Natural killer cell treated with Interleukin-12 subunit alpha and Interleukin-12 subunit beta and Interleukin-15 and Interleukin-18, amount 100 ng/mL, for 72 hours (primary cell): ENCODE measurements at regions not wholly inside any gene's neighbourhood (a gene's known extent, or its start where the extent isn't known, plus 50 kb on each side); places are given as distances from the start of the nearest gene placed in this dataset.

ENCODE experiments used
- ATAC-seq, 2 donors: fragments of 150-1000 bp; cut with Tn5 transposase in 1 of 2; sonication (Bioruptor Pico), chemical (Tn5 transposase) in 1 of 2; 2 replicates each; pipeline ENCODE4 v1.10.0; 2021
- DNase-seq: peaks from one replicate; pipeline ENCODE4 v3.0.0; 2022; ENCODE audit warnings: low spot score
- H3K27ac Mint-ChIP-seq, 2 donors: 1 replicate in 1 of 2; 2 replicates in 1 of 2; pipeline ENCODE4 v1.8.0; 2022; ENCODE audit warnings: mixed read lengths in 2 of 2, mild to moderate bottlenecking in 1 of 2, moderate library complexity in 1 of 2
- H3K27me3 Mint-ChIP-seq, 2 donors: 1 replicate in 1 of 2; 2 replicates in 1 of 2; pipeline ENCODE4 v1.8.0; 2022; ENCODE audit warnings: mixed read lengths in 2 of 2
- H3K36me3 Mint-ChIP-seq: one replicate; pipeline ENCODE4 v1.8.0; 2022; ENCODE audit warnings: mixed read lengths
- H3K4me1 Mint-ChIP-seq, 2 donors: 1 replicate in 1 of 2; 2 replicates in 1 of 2; pipeline ENCODE4 v1.8.0; 2022; ENCODE audit warnings: low read depth in 2 of 2, mixed read lengths in 2 of 2, mild to moderate bottlenecking in 1 of 2
- H3K4me3 Mint-ChIP-seq: one replicate; pipeline ENCODE4 v1.8.0; 2022; ENCODE audit warnings: mixed read lengths
- H3K9me3 Mint-ChIP-seq: 2 replicates; pipeline ENCODE4 v1.8.0; 2022; ENCODE audit warnings: mixed read lengths

GRCh38 chr14:41389355-41389754 is 217.3 kb upstream of the LRFN5 start:
- no peaks in the 10 kb centered on the region for H3K4me1 Mint-ChIP-seq
- H3K27ac Mint-ChIP-seq: no peak overlapping the region
- DNase-seq (no peak), ATAC-seq (no peak)
- H3K36me3 Mint-ChIP-seq: no peaks in the 10 kb centered on the region
- H3K9me3 Mint-ChIP-seq: peaks cover 5% of the 10 kb centered on the region
- no peak overlapping the region for H3K4me3 Mint-ChIP-seq
- no peaks in the 10 kb centered on the region for H3K27me3 Mint-ChIP-seq

- Mint-ChIP-seq H3K27me3 (no peaks in the 10 kb centered on the region), H3K4me1 (no peaks in the 10 kb centered on the region), H3K27ac (no peak overlapping the region), H3K36me3 (no peaks in the 10 kb centered on the region), H3K9me3 (peaks cover 4% of the 10 kb centered on the region), H3K4me3 (no peak overlapping the region)
- DNase-seq: no peak
- no peak for ATAC-seq
Measured at GRCh38 chr14:41385797-41386196, 220.9 kb upstream of the LRFN5 start.

DNA sequence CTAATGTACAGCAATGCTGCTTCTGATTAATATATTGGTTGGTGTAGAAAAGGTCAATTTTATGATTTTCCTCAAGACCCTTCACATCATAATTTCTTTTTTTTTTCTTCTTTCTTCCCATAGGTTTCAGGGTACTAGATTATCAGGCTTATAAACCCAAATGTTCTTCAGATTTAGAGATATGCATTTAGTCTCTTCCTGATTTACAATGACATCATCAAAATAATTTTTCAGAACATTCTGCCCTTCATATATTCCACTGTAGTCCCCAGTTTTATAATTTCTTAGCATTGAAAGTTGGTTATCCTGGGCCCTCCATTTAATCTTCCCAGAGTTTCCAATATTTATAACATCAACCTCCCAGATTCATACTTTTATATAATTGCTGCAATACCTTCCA is 226.7 kb upstream of the LRFN5 start:
- H3K9me3 Mint-ChIP-seq: peaks cover 3% of the 10 kb centered on the region
- no peak overlapping the region for H3K27ac Mint-ChIP-seq
- DNase-seq (no peak), ATAC-seq (no peak)
- no peak overlapping the region for H3K4me3 Mint-ChIP-seq
- H3K4me1 Mint-ChIP-seq: no peaks in the 10 kb centered on the region
- H3K36me3 Mint-ChIP-seq: no peaks in the 10 kb centered on the region
- H3K27me3 Mint-ChIP-seq: no peaks in the 10 kb centered on the region

DNA sequence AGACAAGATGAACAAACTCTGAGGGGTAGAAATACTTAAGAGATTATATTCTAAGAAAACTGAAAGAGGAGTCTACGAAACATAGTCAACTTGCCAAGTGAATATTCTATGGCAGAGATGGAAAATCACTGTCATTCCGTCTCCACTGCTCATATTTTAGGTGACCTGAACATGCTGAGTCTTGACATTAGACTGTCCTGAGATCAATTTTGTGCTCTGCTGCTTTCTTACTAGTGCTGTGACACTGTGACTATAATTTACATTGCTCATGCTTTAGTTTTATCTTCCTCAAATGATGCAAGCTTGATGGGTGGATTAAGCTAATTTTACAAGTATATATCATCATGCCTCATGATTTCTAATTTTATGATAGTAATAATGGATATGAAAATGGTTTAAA is 228.2 kb upstream of the LRFN5 start:
- ATAC-seq (no peak), DNase-seq (no peak)
- no peak overlapping the region for H3K27ac Mint-ChIP-seq
- no peaks in the 10 kb centered on the region for H3K4me1 Mint-ChIP-seq
- peaks cover 4% of the 10 kb centered on the region for H3K36me3 Mint-ChIP-seq
- H3K27me3 Mint-ChIP-seq: no peaks in the 10 kb centered on the region
- H3K4me3 Mint-ChIP-seq: no peak overlapping the region
- peaks cover 10% of the 10 kb centered on the region for H3K9me3 Mint-ChIP-seq

- ATAC-seq (no peak), DNase-seq (no peak)
- Mint-ChIP-seq H3K4me3 (no peak overlapping the region), H3K4me1 (no peaks in the 10 kb centered on the region), H3K27ac (no peak overlapping the region), H3K36me3 (peaks cover 4% of the 10 kb centered on the region), H3K27me3 (no peaks in the 10 kb centered on the region), H3K9me3 (peaks cover 10% of the 10 kb centered on the region)
Measured at GRCh38 chr14:41377932-41378331, 228.7 kb upstream of the LRFN5 start.

DNA sequence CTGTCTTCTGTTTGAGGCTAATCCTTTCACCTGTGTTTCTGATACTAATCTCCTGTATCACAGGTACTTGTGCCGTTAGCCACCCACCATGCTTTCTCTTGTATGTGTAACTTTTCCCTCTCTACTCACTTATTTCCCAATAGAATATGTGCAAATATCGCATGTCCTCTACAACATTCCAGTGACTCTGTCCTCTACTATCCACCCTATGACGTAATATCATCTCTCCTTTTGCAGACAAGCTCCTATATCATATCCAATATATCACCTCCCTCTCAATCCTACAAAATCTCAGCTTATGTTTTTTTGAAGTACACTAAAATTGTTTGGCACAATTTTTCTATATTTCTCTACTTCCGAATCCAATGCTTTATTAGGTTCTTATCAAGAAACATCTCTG is 232.6 kb upstream of the LRFN5 start:
- ATAC-seq (no peak), DNase-seq (no peak)
- H3K4me1 Mint-ChIP-seq: no peaks in the 10 kb centered on the region
- no peak overlapping the region for H3K4me3 Mint-ChIP-seq
- no peaks in the 10 kb centered on the region for H3K27me3 Mint-ChIP-seq
- H3K27ac Mint-ChIP-seq: no peak overlapping the region
- peaks cover 10% of the 10 kb centered on the region for H3K9me3 Mint-ChIP-seq
- H3K36me3 Mint-ChIP-seq: peaks cover 4% of the 10 kb centered on the region

- Mint-ChIP-seq H3K36me3 (no peaks in the 10 kb centered on the region), H3K9me3 (peaks cover 19% of the 10 kb centered on the region), H3K4me1 (no peaks in the 10 kb centered on the region), H3K27me3 (no peaks in the 10 kb centered on the region), H3K4me3 (no peak overlapping the region), H3K27ac (no peak overlapping the region)
- ATAC-seq (no peak), DNase-seq (no peak)
Measured at GRCh38 chr14:41362139-41362538, 244.5 kb upstream of the LRFN5 start.

DNA sequence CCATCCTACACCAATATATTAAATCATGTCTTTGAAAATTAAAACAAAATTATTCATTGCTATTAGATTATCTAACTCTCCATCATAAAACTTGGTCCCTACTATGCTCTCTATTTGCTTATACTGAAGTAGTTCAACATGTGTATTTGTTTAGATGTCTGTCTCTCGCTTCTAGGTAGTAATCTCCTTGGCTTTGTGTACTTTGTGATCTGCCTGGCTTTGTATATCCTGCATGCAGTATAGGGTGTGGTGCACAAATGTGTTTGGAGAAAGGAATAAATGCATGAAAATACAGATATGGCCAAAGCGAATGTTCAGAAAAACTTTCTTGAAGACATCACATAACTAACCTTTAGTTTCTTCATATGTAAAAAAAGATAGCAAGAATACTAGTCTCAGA is 246.6 kb upstream of the LRFN5 start:
- Mint-ChIP-seq H3K27me3 (no peaks in the 10 kb centered on the region), H3K27ac (no peak overlapping the region), H3K4me1 (no peaks in the 10 kb centered on the region), H3K36me3 (no peaks in the 10 kb centered on the region), H3K9me3 (peaks cover 26% of the 10 kb centered on the region), H3K4me3 (no peak overlapping the region)
- ATAC-seq (no peak), DNase-seq (no peak)

DNA sequence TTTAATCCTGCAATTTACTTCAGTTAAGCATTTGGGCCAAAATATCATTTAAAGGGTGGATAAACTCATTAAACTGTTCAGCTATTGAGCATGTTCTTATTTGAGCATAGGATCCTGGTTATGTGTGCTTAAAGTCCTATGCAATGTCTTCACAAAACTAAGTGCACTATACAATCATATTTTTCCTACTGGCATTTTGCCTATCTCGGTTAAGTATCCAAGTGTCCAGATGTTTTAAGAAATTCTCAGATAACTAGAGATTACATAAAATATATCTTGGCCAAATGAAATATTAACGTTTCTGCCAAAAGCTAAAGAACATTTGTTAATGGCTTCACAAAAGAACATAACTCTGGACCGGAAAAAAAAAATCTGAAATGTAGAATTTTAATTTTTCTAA is 250.8 kb upstream of the LRFN5 start:
- DNase-seq: no peak
- H3K27ac Mint-ChIP-seq: no peak overlapping the region
- H3K27me3 Mint-ChIP-seq: no peaks in the 10 kb centered on the region
- ATAC-seq: no peak
- H3K4me3 Mint-ChIP-seq: no peak overlapping the region
- H3K4me1 Mint-ChIP-seq: no peaks in the 10 kb centered on the region
- peaks cover 21% of the 10 kb centered on the region for H3K9me3 Mint-ChIP-seq
- H3K36me3 Mint-ChIP-seq: no peaks in the 10 kb centered on the region

DNA sequence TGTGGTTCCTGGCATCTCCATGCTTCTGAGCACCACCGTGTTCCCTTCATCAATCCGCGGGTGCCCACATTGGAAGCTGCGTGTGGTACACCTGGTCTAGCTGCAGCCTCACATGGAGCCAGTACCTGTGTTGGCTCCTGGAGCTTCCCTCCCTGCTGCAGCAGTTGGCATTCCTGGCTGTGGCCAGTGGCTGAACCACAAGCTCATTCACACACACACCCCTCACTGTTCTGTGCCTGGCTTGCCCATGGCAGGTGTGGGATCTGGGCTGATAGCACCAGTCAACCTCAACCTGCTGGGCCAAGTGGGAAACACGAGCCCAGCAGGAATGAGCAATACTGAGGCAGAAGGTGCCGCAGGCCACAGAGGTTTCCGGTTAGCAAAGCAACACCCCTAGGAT is 256.2 kb upstream of the LRFN5 start:
- H3K27ac Mint-ChIP-seq: no peak overlapping the region
- ATAC-seq (no peak), DNase-seq (no peak)

DNA sequence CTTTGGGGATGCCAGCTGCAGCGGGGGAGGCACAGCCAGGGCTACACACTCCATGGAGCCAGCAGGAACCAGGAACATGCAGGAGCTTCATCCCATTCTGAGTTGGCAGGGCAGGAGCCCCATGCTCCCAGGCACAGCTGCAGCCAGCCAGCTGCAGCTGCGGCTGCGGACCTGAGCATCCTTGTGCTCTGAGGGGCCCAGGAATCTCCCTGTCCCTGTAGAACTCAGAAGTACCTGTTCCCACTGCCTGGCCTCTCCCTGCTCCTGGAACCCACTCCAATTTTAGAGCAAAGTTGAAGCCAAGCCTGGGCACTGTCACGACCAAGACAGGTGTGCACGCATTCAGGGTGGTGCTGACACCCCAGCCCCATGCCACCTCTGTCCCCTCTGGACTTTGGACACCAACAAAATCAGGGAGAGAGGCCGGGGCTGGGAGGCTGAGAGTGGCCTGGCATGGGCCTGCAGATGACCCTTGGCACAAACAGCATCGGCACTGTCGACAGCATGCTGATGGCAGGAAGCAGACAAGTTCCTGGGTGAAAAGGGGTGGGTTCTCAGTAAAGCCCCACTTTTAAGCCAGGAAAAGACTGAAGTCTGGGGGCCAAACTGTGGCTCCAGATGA is 257.3 kb upstream of the LRFN5 start:
- H3K27ac Mint-ChIP-seq: no peak overlapping the region
- DNase-seq (no peak), ATAC-seq (no peak)
- no peaks in the 10 kb centered on the region for H3K4me1 Mint-ChIP-seq
- no peaks in the 10 kb centered on the region for H3K36me3 Mint-ChIP-seq
- H3K27me3 Mint-ChIP-seq: no peaks in the 10 kb centered on the region
- H3K9me3 Mint-ChIP-seq: peaks cover 4% of the 10 kb centered on the region
- H3K4me3 Mint-ChIP-seq: no peak overlapping the region

More for the DNA sequence above, 256.2 kb upstream of the LRFN5 start:
- Mint-ChIP-seq H3K9me3 (peaks cover 9% of the 10 kb centered on the region), H3K4me1 (no peaks in the 10 kb centered on the region), H3K27me3 (no peaks in the 10 kb centered on the region), H3K36me3 (no peaks in the 10 kb centered on the region), H3K4me3 (no peak overlapping the region)

GRCh38 chr14:41343857-41344256 is 262.8 kb upstream of the LRFN5 start:
- no peaks in the 10 kb centered on the region for H3K36me3 Mint-ChIP-seq
- H3K4me3 Mint-ChIP-seq: no peak overlapping the region
- DNase-seq: no peak
- H3K27ac Mint-ChIP-seq: no peak overlapping the region
- peaks cover 20% of the 10 kb centered on the region for H3K9me3 Mint-ChIP-seq
- ATAC-seq: no peak
- H3K4me1 Mint-ChIP-seq: no peaks in the 10 kb centered on the region
- H3K27me3 Mint-ChIP-seq: no peaks in the 10 kb centered on the region

- DNase-seq: no peak
- no peak for ATAC-seq
- H3K27ac Mint-ChIP-seq: no peak overlapping the region
- peaks cover 5% of the 10 kb centered on the region for H3K36me3 Mint-ChIP-seq
- peaks cover 15% of the 10 kb centered on the region for H3K9me3 Mint-ChIP-seq
- H3K4me3 Mint-ChIP-seq: no peak overlapping the region
- H3K4me1 Mint-ChIP-seq: no peaks in the 10 kb centered on the region
- H3K27me3 Mint-ChIP-seq: no peaks in the 10 kb centered on the region
Measured at GRCh38 chr14:41313196-41313595, 293.5 kb upstream of the LRFN5 start.

DNA sequence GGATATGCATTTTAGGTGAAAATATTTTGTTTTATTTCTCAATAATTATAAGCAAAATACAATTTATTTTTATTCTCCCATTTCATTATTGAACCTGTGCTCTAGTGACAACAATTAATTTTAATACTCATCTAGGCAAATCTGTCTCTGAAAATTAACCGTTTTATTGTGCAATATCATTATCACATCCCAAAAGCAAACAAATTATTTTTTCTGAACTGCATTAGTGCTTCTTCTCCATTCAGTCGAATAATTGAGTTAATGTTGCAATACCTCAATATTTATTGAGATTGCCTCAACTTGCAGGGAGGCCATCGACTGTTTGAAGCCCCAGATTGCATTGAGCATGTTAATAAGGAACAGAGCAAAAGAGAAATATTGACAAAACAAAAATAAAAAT is 303.2 kb upstream of the LRFN5 start:
- no peak for ATAC-seq
- H3K4me3 Mint-ChIP-seq: no peak overlapping the region
- no peak for DNase-seq
- H3K36me3 Mint-ChIP-seq: peaks cover 4% of the 10 kb centered on the region
- H3K27ac Mint-ChIP-seq: no peak overlapping the region
- H3K27me3 Mint-ChIP-seq: no peaks in the 10 kb centered on the region
- H3K9me3 Mint-ChIP-seq: peaks cover 10% of the 10 kb centered on the region
- H3K4me1 Mint-ChIP-seq: no peaks in the 10 kb centered on the region

DNA sequence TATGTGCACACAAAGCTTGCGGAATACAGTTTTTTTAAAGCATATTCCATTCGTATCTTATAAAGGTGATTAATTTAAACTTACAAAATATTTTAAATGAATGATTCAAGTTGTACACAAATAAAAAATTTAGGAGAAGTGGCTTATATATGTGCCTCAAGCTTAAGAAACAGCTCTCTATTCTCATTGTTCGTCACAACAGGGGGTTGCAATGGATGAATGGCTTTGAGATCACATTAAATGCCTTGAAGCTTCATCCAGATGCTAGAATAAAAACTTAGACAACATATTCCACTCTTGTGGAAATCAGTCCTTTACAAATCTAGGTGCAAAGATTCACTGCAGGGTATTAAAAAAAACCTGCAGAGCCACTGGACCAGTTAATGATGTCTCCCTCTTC is 303.9 kb upstream of the LRFN5 start:
- Mint-ChIP-seq H3K4me1 (no peaks in the 10 kb centered on the region), H3K27ac (no peak overlapping the region), H3K9me3 (peaks cover 10% of the 10 kb centered on the region), H3K4me3 (no peak overlapping the region), H3K27me3 (no peaks in the 10 kb centered on the region), H3K36me3 (peaks cover 4% of the 10 kb centered on the region)
- ATAC-seq: no peak
- no peak for DNase-seq
